ENCODE measurements at regions not wholly inside any gene's neighbourhood (a gene's known extent, or its start where the extent isn't known, plus 50 kb on each side); places are given as distances from the start of the nearest gene placed in this dataset.

GRCh38 chr12:69170293-69170692, 69.1 kb upstream of the CPSF6 start:
- no peak for ATAC-seq
- TF ChIP-seq ISL1 (CRISPR knock-in tag; IDR thresholded peaks at IDR 0.05) (no peak), BACH2 (CRISPR knock-in tag; IDR thresholded peaks at IDR 0.05; ENCODE audit: borderline replicate concordance) (no peak), ARNTL (CRISPR knock-in tag; IDR thresholded peaks at IDR 0.05; ENCODE audit: borderline replicate concordance, low read depth) (no peak), TSHZ2 (CRISPR knock-in tag; IDR thresholded peaks at IDR 0.05) (no peak), SNAI2 (CRISPR knock-in tag; IDR thresholded peaks at IDR 0.05) (no peak), RARB (CRISPR knock-in tag; IDR thresholded peaks at IDR 0.05) (no peak), CREB5 (CRISPR knock-in tag; IDR thresholded peaks at IDR 0.05; ENCODE audit: low read depth) (no peak)

GRCh38 chr12:69171881-69172280, 67.5 kb upstream of the CPSF6 start:
- ATAC-seq = no peak
- no peak for TF ChIP-seq TOX (CRISPR knock-in tag; IDR thresholded peaks at IDR 0.05; ENCODE audit: borderline replicate concordance)
- TF ChIP-seq ZFP3 (CRISPR knock-in tag; IDR thresholded peaks at IDR 0.05) = no peak
- no peak for TF ChIP-seq ZNF70 (CRISPR knock-in tag; IDR thresholded peaks at IDR 0.05)
- TF ChIP-seq BACH2 (CRISPR knock-in tag; IDR thresholded peaks at IDR 0.05; ENCODE audit: borderline replicate concordance) = no peak
- TF ChIP-seq, protein P1, sequence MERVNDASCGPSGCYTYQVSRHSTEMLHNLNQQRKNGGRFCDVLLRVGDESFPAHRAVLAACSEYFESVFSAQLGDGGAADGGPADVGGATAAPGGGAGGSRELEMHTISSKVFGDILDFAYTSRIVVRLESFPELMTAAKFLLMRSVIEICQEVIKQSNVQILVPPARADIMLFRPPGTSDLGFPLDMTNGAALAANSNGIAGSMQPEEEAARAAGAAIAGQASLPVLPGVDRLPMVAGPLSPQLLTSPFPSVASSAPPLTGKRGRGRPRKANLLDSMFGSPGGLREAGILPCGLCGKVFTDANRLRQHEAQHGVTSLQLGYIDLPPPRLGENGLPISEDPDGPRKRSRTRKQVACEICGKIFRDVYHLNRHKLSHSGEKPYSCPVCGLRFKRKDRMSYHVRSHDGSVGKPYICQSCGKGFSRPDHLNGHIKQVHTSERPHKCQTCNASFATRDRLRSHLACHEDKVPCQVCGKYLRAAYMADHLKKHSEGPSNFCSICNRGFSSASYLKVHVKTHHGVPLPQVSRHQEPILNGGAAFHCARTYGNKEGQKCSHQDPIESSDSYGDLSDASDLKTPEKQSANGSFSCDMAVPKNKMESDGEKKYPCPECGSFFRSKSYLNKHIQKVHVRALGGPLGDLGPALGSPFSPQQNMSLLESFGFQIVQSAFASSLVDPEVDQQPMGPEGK (CRISPR knock-in tag; IDR thresholded peaks at IDR 0.05; ENCODE audit: borderline replicate concordance) = no peak
- no peak for TF ChIP-seq RARB (CRISPR knock-in tag; IDR thresholded peaks at IDR 0.05)
- no peak for TF ChIP-seq OSR1 (CRISPR knock-in tag; IDR thresholded peaks at IDR 0.05)
- TF ChIP-seq SNAI2 (CRISPR knock-in tag; IDR thresholded peaks at IDR 0.05) = no peak
- no peak for TF ChIP-seq ZFP30 (CRISPR knock-in tag; IDR thresholded peaks at IDR 0.05)
- TF ChIP-seq ESRRG (CRISPR knock-in tag; IDR thresholded peaks at IDR 0.05) = no peak
- TF ChIP-seq PPARA (CRISPR knock-in tag; IDR thresholded peaks at IDR 0.05; ENCODE audit: borderline replicate concordance) = no peak

GRCh38 chr12:69172491-69172890, 66.9 kb upstream of the CPSF6 start:
- TF ChIP-seq RARB (CRISPR knock-in tag; IDR thresholded peaks at IDR 0.05) = no peak
- TF ChIP-seq ZC3H10 (CRISPR knock-in tag; IDR thresholded peaks at IDR 0.05) = no peak
- TF ChIP-seq POU6F1 (CRISPR knock-in tag; IDR thresholded peaks at IDR 0.05; ENCODE audit: borderline replicate concordance, low read depth) = no peak
- no peak for TF ChIP-seq TCF4 (CRISPR knock-in tag; IDR thresholded peaks at IDR 0.05; ENCODE audit: borderline replicate concordance)
- no peak for TF ChIP-seq ESRRG (CRISPR knock-in tag; IDR thresholded peaks at IDR 0.05)
- no peak for TF ChIP-seq CSDC2 (CRISPR knock-in tag; IDR thresholded peaks at IDR 0.05)
- no peak for ATAC-seq

DNA sequence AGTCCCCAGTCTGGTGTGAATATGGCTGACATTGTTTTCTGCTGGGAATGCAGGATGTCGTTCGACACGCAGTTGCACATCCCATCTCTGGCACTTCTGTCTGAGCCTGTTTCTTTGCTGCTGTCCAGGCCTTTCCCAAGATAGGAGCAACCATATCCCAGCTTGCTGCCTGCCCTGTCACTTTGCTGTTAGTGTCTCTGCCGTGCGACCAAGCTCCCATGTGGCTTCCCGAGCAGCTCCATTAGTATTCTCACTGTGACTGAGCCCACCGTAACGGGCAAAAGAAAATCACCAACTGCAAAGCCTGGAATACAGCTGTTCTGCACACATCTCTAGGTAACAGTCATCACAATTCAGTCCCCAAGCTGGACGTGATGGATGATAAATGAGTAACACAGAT, 66.0 kb upstream of the CPSF6 start:
- no peak for ATAC-seq
- TF ChIP-seq ZNF70 (CRISPR knock-in tag; IDR thresholded peaks at IDR 0.05) (no peak), ZNF8 (CRISPR knock-in tag; IDR thresholded peaks at IDR 0.05) (no peak), GLIS3 (CRISPR knock-in tag; IDR thresholded peaks at IDR 0.05) (no peak), BACH2 (CRISPR knock-in tag; IDR thresholded peaks at IDR 0.05; ENCODE audit: borderline replicate concordance) (no peak), ESRRG (CRISPR knock-in tag; IDR thresholded peaks at IDR 0.05) (no peak), RARB (CRISPR knock-in tag; IDR thresholded peaks at IDR 0.05) (no peak), TSHZ2 (CRISPR knock-in tag; IDR thresholded peaks at IDR 0.05) (no peak), TCF4 (CRISPR knock-in tag; IDR thresholded peaks at IDR 0.05; ENCODE audit: borderline replicate concordance) (no peak), CSDC2 (CRISPR knock-in tag; IDR thresholded peaks at IDR 0.05) (no peak), PPARA (CRISPR knock-in tag; IDR thresholded peaks at IDR 0.05; ENCODE audit: borderline replicate concordance) (no peak), ZC3H10 (CRISPR knock-in tag; IDR thresholded peaks at IDR 0.05) (no peak), ISL1 (CRISPR knock-in tag; IDR thresholded peaks at IDR 0.05) (no peak), SNAI2 (CRISPR knock-in tag; IDR thresholded peaks at IDR 0.05) (no peak), ZNF565 (CRISPR knock-in tag; conservative IDR thresholded peaks at IDR 0.05; ENCODE audit: low read depth) (no peak)
- TF ChIP-seq, protein P2, sequence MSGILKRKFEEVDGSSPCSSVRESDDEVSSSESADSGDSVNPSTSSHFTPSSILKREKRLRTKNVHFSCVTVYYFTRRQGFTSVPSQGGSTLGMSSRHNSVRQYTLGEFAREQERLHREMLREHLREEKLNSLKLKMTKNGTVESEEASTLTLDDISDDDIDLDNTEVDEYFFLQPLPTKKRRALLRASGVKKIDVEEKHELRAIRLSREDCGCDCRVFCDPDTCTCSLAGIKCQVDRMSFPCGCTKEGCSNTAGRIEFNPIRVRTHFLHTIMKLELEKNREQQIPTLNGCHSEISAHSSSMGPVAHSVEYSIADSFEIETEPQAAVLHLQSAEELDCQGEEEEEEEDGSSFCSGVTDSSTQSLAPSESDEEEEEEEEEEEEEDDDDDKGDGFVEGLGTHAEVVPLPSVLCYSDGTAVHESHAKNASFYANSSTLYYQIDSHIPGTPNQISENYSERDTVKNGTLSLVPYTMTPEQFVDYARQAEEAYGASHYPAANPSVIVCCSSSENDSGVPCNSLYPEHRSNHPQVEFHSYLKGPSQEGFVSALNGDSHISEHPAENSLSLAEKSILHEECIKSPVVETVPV (CRISPR knock-in tag; IDR thresholded peaks at IDR 0.05) = no peak
